Choroid plexus epithelial cell (primary cell): ENCODE measurements at regions not wholly inside any gene's neighbourhood (a gene's known extent, or its start where the extent isn't known, plus 50 kb on each side); places are given as distances from the start of the nearest gene placed in this dataset.
A peak's percentile ranks its signal among the peaks of the same experiment; 100 is the strongest.

Experiments
- DNase-seq: peaks from one replicate; pipeline ENCODE4 v3.0.0-alpha.2; 2010; ENCODE audit warnings: low read depth
- H3K4me3 ChIP-seq: 2 replicates; pipeline ENCODE4 v1.5.1; 2011; ENCODE audit warnings: low read depth, mild to moderate bottlenecking, control low read depth, low read length, moderate library complexity
- CTCF ChIP-seq: conservative IDR thresholded peaks from 2 replicates; pipeline ENCODE4 v1.5.1; 2011; ENCODE audit warnings: low read depth, mild to moderate bottlenecking, control low read depth, inconsistent platforms, low read length, moderate library complexity

- TF ChIP-seq CTCF: no peak
- no peak overlapping the region for H3K4me3 ChIP-seq
- no peak for DNase-seq
Observed at GRCh38 chr16:47780213-47780875, 319.2 kb downstream of the PHKB start.

GRCh38 chr16:47779201-47780016, 318.3 kb downstream of the PHKB start:
- no peak for TF ChIP-seq CTCF
- peak overlapping the region; percentile 41 for H3K4me3 ChIP-seq
- peak; percentile 53 for DNase-seq

GRCh38 chr16:47778106-47778801, 317.1 kb downstream of the PHKB start:
- H3K4me3 ChIP-seq: no peak overlapping the region
- DNase-seq: no peak
- no peak for TF ChIP-seq CTCF

- no peak for TF ChIP-seq CTCF
- H3K4me3 ChIP-seq: no peak overlapping the region
- peak; percentile 26 for DNase-seq
Observed at GRCh38 chr16:47777220-47777619, 316.1 kb downstream of the PHKB start.

- peak; percentile 43 for TF ChIP-seq CTCF
- no peak overlapping the region for H3K4me3 ChIP-seq
- peak; percentile 56 for DNase-seq
Observed at GRCh38 chr16:47774661-47775060, 313.5 kb downstream of the PHKB start.

GRCh38 chr16:47753659-47754058, 292.5 kb downstream of the PHKB start:
- no peak for TF ChIP-seq CTCF
- no peak for DNase-seq
- H3K4me3 ChIP-seq: no peak overlapping the region
